Stimulated activated naive B cell treated with anti-CD40 and anti-IgM and Interleukin-4, amounts not matched to agents 10 μg/mL and 1 μg/mL and 100 μg/mL, for 72 hours (primary cell): ENCODE measurements at regions not wholly inside any gene's neighbourhood (a gene's known extent, or its start where the extent isn't known, plus 50 kb on each side); places are given as distances from the start of the nearest gene placed in this dataset.

Source experiments
- ATAC-seq, 2 donors: fragments of 150-1000 bp; cut with Tn5 transposase; replicated peaks; 2 replicates each; pipeline ENCODE4 v1.10.0; 2021; ENCODE audit warnings: moderate library complexity in 1 of 2
- DNase-seq: peaks from one replicate; pipeline ENCODE4 v3.0.0; 2021
- H3K27ac Mint-ChIP-seq: one replicate; pipeline ENCODE4 v1.8.0; 2022; ENCODE audit warnings: mild to moderate bottlenecking, mixed read lengths
- H3K27me3 Mint-ChIP-seq, 2 donors: one replicate each; pipeline ENCODE4 v1.8.0; 2022; ENCODE audit warnings: mixed read lengths in 2 of 2
- H3K36me3 Mint-ChIP-seq, 2 donors: one replicate each; pipeline ENCODE4 v1.8.0; 2022; ENCODE audit warnings: mixed read lengths in 2 of 2, mild to moderate bottlenecking in 1 of 2
- H3K4me1 Mint-ChIP-seq, 2 donors: one replicate each; pipeline ENCODE4 v1.8.0; 2022; ENCODE audit warnings: mixed read lengths in 2 of 2, mild to moderate bottlenecking in 1 of 2
- H3K4me3 Mint-ChIP-seq, 2 donors: one replicate each; pipeline ENCODE4 v1.8.0; 2022; ENCODE audit warnings: mild to moderate bottlenecking in 2 of 2, mixed read lengths in 2 of 2, moderate library complexity in 1 of 2
- H3K9me3 Mint-ChIP-seq, 2 donors: one replicate each; pipeline ENCODE4 v1.8.0; 2022; ENCODE audit warnings: mixed read lengths in 2 of 2, mild to moderate bottlenecking in 1 of 2

DNA sequence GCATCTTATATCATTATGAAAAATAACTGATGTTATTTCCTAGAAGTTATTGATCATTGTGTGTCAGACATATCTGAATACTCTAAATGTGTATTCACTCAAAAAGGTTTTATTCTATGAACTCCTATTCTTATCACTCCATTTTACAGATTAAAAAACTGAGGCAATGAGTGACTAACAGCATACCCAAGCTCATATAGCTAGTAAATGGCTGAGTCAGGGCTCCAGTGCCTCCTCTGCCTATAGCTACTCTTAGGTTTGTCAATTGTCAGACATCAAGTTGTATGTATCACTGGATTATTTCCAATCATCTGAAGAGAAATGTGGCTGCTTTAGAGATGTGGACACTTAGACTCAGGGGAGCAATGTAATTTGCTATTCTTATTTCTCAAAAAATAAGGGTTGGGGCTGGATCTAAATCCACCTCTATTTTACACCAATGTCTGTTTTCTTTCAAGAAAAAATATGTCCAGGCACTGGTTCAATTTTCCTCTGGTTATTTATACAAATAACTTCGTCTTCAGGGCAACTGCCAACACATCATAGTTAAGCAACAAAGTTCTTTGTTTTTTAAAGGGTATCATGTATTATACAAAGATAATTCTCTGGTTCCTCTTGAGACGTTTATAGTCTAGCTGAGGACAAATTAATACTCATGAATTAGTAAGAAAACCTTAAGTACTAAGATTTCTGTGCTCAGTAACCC, 328.9 kb upstream of the MAF start:
- ATAC-seq (no peak), DNase-seq (no peak)
- Mint-ChIP-seq H3K27ac (no peak overlapping the region), H3K36me3 (no peaks in the 10 kb centered on the region), H3K27me3 (no peaks in the 10 kb centered on the region), H3K4me3 (no peak overlapping the region), H3K9me3 (no peaks in the 10 kb centered on the region), H3K4me1 (no peaks in the 10 kb centered on the region)

DNA sequence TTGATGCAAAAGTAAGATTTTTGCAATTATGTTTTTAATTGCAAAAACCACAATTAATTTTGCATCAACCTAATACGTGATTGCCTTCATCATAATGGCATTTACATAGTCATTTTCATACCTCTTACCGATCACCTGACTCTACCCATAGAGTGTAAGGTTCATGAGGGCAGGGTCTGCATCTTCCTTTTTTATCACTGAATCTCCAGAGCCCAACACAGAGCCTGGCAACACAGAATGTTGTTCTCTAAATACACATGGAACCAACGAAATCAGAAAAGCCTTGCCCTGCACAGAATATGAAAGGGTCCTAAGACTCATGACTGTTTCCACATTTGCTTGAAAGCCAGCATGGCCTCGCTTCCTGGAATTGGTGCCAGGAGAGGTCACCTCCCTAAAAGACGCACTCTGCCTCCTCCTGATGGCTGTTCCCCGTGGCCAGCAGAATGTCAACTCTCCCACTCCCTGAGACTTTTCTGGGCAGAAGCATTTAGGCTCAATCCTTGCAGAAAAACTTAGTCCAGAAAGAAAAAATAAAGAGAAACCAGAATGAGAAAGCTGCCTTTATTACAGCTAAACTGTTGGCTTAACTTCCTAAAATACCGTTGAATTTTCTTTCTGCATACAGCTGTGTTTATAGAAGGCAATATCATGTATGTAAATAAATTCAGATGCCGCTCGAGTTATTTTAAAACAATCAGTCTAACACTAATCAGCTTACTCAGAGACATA, 327.8 kb upstream of the MAF start:
- Mint-ChIP-seq H3K4me3 (no peak overlapping the region), H3K9me3 (no peaks in the 10 kb centered on the region), H3K36me3 (no peaks in the 10 kb centered on the region), H3K27ac (no peak overlapping the region), H3K27me3 (no peaks in the 10 kb centered on the region), H3K4me1 (no peaks in the 10 kb centered on the region)
- DNase-seq: no peak
- ATAC-seq: no peak

DNA sequence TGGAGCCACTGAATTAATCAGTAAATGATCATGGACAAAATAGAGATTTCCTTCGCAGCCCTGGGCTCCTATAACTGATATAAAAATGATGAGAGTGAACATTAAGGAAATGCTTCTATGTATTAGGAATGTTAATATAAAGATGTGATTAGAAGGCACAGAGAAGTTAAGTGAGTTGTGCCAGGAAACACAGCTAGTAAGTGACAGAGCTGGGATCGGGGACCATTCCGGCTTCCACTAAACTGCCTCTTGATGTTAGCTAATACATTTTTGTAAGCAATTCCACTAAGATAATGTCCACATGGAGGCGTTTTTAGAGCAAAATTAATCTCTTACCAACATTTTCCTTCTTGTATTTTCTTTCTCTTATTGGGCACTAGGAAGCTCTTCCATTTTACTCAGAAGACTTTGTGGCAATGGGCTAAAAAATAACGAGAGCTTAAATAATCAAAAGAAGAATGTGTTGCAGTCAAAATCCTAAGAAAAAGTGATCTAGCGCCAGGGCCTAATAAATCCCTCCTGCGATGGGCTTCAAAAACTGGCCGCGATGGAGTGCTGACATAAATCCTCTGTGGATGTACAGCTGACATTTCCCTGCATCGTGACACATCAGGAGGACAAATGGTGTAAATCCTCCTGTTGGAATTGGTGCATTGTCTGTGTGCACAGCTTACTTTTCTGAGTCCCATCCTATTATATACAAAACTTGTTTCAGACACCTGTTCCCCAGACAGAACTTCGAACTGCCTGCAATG, 326.1 kb upstream of the MAF start:
- Mint-ChIP-seq H3K27me3 (no peaks in the 10 kb centered on the region), H3K4me1 (no peaks in the 10 kb centered on the region), H3K9me3 (no peaks in the 10 kb centered on the region), H3K4me3 (no peak overlapping the region), H3K27ac (no peak overlapping the region), H3K36me3 (no peaks in the 10 kb centered on the region)
- ATAC-seq: no peak
- DNase-seq: no peak

DNA sequence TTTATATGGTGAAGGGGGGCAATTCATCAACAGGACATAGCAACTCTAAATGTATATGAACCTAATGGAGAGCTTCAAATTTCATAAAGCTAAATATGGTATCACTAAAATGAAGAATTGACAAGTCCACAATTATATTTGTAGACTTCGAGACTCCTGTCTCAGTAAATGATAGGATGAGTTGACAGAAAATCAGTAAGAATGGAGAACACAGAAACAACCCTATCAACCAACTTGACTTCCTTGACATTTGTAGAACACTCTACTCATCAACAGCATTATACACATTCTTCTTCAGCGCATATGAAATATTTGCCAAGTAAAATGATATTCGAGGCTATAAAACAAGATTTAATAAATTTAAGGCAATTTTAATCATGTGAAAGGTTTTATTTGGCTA, 322.9 kb upstream of the MAF start:
- H3K4me1 Mint-ChIP-seq: no peaks in the 10 kb centered on the region
- H3K36me3 Mint-ChIP-seq: no peaks in the 10 kb centered on the region
- ATAC-seq: no peak
- no peaks in the 10 kb centered on the region for H3K27me3 Mint-ChIP-seq
- no peak for DNase-seq
- H3K27ac Mint-ChIP-seq: no peak overlapping the region
- H3K4me3 Mint-ChIP-seq: no peak overlapping the region
- no peaks in the 10 kb centered on the region for H3K9me3 Mint-ChIP-seq

DNA sequence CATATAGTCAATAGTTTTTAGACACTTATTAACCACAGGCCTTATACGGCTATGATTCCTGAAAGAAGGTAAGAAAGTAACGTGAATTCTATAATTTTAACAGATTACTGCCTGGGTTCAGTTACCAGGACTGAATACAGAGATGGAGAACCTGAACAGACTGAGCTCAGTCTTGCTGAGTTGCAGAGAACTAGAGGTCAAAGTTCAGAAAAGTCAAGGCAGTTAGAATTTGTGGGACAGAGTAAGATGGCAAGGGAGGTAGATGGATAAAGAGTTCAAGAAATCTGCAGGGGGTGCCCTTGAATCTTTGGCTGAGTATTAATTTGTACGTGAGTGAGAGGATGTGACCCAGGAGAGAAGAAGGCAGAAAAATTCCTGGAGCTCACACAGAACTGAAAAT, 320.1 kb upstream of the MAF start:
- no peak overlapping the region for H3K27ac Mint-ChIP-seq
- H3K4me1 Mint-ChIP-seq: no peaks in the 10 kb centered on the region
- H3K9me3 Mint-ChIP-seq: no peaks in the 10 kb centered on the region
- DNase-seq (no peak), ATAC-seq (no peak)
- no peaks in the 10 kb centered on the region for H3K36me3 Mint-ChIP-seq
- no peaks in the 10 kb centered on the region for H3K27me3 Mint-ChIP-seq
- no peak overlapping the region for H3K4me3 Mint-ChIP-seq

DNA sequence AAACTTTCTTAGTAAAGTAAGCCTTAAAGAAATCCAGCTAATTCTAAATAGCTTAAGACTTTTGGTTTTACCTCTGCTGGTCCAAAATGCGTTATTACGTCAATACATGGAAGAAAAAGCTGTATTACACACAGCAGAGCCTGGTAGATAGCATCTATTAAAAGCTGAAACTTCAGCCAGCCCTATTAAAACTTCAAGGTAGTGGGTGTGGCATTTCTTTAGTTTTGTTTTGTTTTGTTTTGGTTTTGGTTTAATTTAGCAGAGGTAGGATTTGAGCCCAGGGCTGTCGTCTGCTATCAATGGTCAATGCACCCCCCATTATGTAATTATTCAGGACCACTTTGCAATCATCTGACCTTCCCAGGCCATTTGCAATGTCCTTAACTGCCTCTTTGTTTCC, 318.4 kb upstream of the MAF start:
- no peak for ATAC-seq
- H3K27ac Mint-ChIP-seq: no peak overlapping the region
- no peaks in the 10 kb centered on the region for H3K4me1 Mint-ChIP-seq
- H3K4me3 Mint-ChIP-seq: no peak overlapping the region
- no peaks in the 10 kb centered on the region for H3K27me3 Mint-ChIP-seq
- H3K36me3 Mint-ChIP-seq: no peaks in the 10 kb centered on the region
- H3K9me3 Mint-ChIP-seq: peaks cover 0 to 1% of the 10 kb centered on the region in 2 donors
- DNase-seq: no peak

DNA sequence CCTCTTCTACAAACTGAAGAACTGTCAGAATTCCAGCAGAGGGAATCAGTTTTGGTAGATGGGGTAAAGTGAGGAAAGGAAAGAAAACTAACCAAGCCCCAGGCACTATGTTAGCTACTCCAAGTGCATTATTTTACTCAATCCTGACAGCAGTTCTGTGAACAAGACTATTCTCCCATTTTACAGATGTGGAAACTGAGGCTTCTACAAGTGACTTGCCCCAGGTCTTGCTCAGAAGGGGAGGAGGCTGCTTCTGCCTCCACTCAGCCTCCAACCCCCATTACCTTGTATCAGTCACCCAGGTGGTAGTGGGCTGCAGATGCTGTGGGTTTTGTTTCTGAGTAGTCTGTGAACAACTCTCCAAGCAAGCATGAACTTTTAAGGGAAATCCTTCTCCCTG, 315.2 kb upstream of the MAF start:
- DNase-seq (no peak), ATAC-seq (no peak)
- no peaks in the 10 kb centered on the region for H3K4me1 Mint-ChIP-seq
- no peaks in the 10 kb centered on the region for H3K27me3 Mint-ChIP-seq
- H3K9me3 Mint-ChIP-seq: peaks cover 0 to 1% of the 10 kb centered on the region in 2 donors
- H3K4me3 Mint-ChIP-seq: no peak overlapping the region
- no peaks in the 10 kb centered on the region for H3K36me3 Mint-ChIP-seq
- no peak overlapping the region for H3K27ac Mint-ChIP-seq

DNA sequence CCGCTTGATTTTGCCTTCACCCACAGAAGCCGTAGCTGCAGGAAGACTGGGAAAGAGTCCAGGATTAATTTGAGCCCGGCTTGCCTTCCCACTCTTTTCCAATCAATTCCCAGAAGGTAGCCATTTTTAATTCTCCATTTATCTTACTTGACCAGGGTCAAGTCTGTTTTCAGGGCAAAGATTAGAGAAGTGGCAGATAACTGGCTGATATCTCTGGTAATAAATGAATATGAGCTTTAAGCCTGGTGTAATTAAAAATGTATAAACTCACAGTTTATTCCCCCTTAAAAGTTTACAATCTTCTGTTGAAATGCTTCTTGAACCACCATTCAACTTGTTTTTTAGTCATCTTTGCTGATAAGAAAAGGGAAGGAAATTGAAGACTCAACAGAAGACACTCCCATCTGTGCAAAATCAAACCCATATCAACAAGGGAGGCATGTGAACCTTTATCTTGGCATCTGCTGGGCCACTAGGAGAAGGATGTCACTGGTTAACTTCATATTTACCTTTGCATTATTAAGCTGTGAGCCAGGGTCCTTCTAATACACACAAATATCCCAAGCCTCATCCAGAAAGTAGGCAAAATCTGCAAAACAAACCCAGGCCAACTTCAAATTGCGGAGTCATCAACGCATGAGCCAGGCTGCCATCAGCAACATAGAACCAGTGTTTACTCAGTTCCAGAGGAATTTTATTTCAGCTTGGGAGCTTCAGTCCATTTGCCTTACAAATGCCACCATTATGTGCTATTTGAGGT, 314.6 kb upstream of the MAF start:
- H3K27ac Mint-ChIP-seq: no peak overlapping the region

DNA sequence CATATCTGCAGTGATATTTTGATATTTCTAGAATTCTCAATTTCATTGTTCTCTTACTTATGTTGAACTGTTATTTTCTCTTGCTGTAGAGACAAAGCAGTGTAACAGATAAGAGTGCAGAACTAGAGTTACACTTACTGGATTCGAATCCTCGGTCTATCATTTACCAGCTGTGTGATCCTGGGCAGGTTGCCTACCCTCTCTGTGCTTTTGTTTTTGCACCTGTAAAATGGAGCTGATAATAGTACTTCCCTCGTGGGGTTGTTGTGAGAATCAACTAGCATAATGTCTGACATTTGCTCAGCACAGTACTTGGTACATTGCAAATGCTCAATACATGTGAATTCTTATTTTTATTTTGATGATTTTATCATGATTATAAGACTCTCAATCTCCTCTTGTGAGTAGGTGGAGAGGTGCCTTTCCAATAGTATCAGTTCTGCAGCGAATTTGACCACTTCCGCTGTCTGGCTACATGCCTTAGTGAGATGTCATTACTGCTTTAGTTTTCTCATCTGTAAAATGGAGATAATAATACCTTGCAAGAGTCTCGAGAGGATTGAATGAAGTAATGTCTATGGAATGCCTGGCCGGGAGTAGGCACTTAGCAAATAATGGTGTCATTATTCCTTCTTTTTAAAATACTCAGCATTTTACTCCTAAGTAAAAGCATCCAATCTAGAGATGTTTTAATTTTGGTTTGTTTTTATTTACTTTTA, 312.2 kb upstream of the MAF start:
- DNase-seq (no peak), ATAC-seq (no peak)
- H3K36me3 Mint-ChIP-seq: no peaks in the 10 kb centered on the region
- peaks cover 0 to 1% of the 10 kb centered on the region in 2 donors for H3K9me3 Mint-ChIP-seq
- H3K4me1 Mint-ChIP-seq: no peaks in the 10 kb centered on the region
- no peak overlapping the region for H3K4me3 Mint-ChIP-seq
- no peak overlapping the region for H3K27ac Mint-ChIP-seq
- no peaks in the 10 kb centered on the region for H3K27me3 Mint-ChIP-seq

More for the DNA sequence above, 314.6 kb upstream of the MAF start:
- no peaks in the 10 kb centered on the region for H3K27me3 Mint-ChIP-seq
- no peaks in the 10 kb centered on the region for H3K36me3 Mint-ChIP-seq
- DNase-seq (no peak), ATAC-seq (no peak)
- H3K4me3 Mint-ChIP-seq: no peak overlapping the region
- peaks cover 0 to 1% of the 10 kb centered on the region in 2 donors for H3K9me3 Mint-ChIP-seq
- no peaks in the 10 kb centered on the region for H3K4me1 Mint-ChIP-seq

DNA sequence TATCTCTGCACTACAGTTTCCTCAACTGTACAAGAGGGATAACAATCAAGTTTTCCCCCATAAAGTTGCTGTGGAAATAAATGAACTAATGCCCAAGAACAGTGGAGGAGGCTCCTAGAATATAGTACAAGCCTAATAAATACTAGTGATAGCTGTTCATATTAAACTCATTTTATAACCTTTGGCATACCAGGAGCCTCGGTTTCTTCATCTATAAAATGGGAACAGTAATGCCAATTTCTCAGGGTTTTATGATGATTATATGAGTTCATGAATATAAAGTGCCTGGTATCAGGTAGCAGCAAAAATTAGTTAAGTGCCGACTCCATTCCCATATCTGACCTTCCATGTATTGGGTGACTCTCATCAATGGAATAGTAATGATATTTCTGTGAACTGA, 311.1 kb upstream of the MAF start:
- peaks cover 0 to 1% of the 10 kb centered on the region in 2 donors for H3K9me3 Mint-ChIP-seq
- DNase-seq: no peak
- no peaks in the 10 kb centered on the region for H3K36me3 Mint-ChIP-seq
- no peaks in the 10 kb centered on the region for H3K4me1 Mint-ChIP-seq
- no peak for ATAC-seq
- no peak overlapping the region for H3K27ac Mint-ChIP-seq
- H3K27me3 Mint-ChIP-seq: peaks cover 0 to 5% of the 10 kb centered on the region in 2 donors
- H3K4me3 Mint-ChIP-seq: no peak overlapping the region

DNA sequence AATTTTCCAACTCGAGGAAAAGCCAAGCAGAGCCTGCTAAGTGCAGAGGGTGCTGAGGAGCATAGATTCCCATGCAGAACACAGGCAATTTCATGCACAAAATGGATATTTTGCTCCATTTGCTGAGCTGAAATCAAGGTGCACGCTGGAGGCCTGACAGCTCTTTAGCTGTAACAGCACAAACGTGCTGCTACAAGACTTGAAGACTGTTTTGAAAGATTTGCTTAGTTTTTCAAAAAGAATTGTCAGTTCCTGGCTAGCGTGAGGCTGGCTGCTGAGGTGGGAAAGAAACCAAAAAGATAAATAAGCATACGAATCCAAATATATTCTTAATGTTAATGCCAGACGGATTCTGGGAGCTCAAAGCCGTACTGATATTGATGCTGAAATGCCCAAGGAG, 309.0 kb upstream of the MAF start:
- ATAC-seq (no peak), DNase-seq (no peak)
- Mint-ChIP-seq H3K27ac (no peak overlapping the region), H3K9me3 (peaks cover 0 to under 1% of the 10 kb centered on the region in 2 donors), H3K4me1 (no peaks in the 10 kb centered on the region), H3K27me3 (peaks cover 0 to 5% of the 10 kb centered on the region in 2 donors), H3K4me3 (no peak overlapping the region), H3K36me3 (no peaks in the 10 kb centered on the region)

DNA sequence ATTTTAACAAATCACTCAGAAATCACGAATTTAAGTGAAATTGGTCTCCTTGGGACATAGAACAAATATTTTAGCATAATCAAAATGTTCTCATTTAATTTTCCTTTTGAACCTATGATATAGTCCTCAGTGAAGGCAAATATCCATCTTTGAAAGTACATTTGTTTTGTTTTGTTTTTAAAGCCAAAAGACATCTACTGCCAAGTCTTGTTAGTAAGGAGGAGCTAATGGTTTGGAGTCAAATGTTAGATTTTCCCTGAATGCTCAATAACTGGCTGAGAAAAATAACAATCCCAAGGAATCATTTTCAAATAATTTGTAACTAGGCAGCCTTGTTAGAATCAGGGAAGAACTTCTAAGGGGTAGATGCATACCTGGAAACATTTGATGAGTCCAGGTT, 302.9 kb upstream of the MAF start:
- ATAC-seq (no peak), DNase-seq (no peak)
- Mint-ChIP-seq H3K27ac (no peak overlapping the region), H3K9me3 (no peaks in the 10 kb centered on the region), H3K27me3 (peaks cover 0 to 5% of the 10 kb centered on the region in 2 donors), H3K36me3 (no peaks in the 10 kb centered on the region), H3K4me3 (no peak overlapping the region), H3K4me1 (no peaks in the 10 kb centered on the region)

DNA sequence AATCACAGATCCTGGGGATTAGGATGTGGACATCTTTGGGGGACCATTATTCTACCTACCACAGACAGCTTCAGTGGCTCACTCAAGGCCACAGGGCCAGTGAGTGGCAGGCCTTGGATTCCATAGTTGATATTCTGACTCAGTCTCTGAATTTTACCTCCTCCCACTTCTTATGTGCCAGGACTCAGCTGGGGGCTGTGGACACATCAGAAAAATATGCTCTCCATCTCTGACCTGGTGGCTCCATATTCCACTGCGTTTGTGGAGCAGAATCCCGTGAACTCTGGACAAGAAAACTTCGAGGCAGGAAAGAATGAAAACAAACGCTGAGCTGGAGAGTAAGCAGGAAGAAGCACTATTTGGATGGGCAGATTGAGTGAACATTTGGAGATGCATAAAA, 301.8 kb upstream of the MAF start:
- ATAC-seq: no peak
- DNase-seq: no peak
- H3K9me3 Mint-ChIP-seq: no peaks in the 10 kb centered on the region
- no peak overlapping the region for H3K4me3 Mint-ChIP-seq
- no peak overlapping the region for H3K27ac Mint-ChIP-seq
- H3K4me1 Mint-ChIP-seq: no peaks in the 10 kb centered on the region
- no peaks in the 10 kb centered on the region for H3K36me3 Mint-ChIP-seq
- peaks cover 0 to 4% of the 10 kb centered on the region in 2 donors for H3K27me3 Mint-ChIP-seq

DNA sequence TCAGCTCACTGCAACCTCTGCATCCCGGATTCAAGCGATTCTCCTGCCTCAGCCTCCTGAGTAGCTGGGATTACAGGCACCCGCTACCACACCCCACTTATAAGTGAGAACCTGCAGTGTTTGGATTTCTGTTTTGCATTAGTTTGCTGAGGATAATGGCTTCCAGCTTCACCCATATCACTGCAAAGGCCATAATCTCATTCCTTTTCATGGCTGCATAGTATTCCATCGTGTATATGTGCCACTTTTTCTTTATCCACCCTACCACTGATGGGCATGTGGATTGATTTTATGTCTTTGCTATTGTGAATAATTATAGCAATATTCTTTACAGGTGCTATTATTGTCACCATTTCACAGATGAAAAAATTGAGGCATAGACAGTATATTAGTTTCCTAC, 301.0 kb upstream of the MAF start:
- Mint-ChIP-seq H3K27me3 (no peaks in the 10 kb centered on the region), H3K4me3 (no peak overlapping the region), H3K27ac (no peak overlapping the region), H3K9me3 (no peaks in the 10 kb centered on the region), H3K36me3 (no peaks in the 10 kb centered on the region), H3K4me1 (no peaks in the 10 kb centered on the region)
- DNase-seq (no peak), ATAC-seq (no peak)
